GM23338 (cell line): ENCODE measurements at regions not wholly inside any gene's neighbourhood (a gene's known extent, or its start where the extent isn't known, plus 50 kb on each side); places are given as distances from the start of the nearest gene placed in this dataset.

ENCODE experiments used
- ATAC-seq: fragments of 200-7000 bp; cut with Tn5 transposase; 3 replicates; pipeline ENCODE4 v1.9.1; 2020
- DNase-seq: peaks from one replicate; pipeline ENCODE4 v3.0.0-alpha.2; 2015; ENCODE audit warnings: low spot score
- H2AFZ ChIP-seq: fragments of 200-600 bp; sonication (generic); 2 replicates; pipeline ENCODE4 v1.8.0; 2016; ENCODE audit warnings: antibody characterized with exemption, mild to moderate bottlenecking, moderate library complexity
- H3F3A ChIP-seq: fragments of 200-600 bp; sonication (generic); replicated peaks from 2 replicates; pipeline ENCODE4 v1.8.0; 2017; ENCODE audit warnings: antibody characterized with exemption, mixed run types, low read depth
- H3K27ac ChIP-seq: fragments of 200-600 bp; sonication (generic); 2 replicates; pipeline ENCODE4 v1.6.1; 2016; ENCODE audit warnings: low read depth
- H3K27me3 ChIP-seq: fragments of 200-600 bp; sonication (generic); 2 replicates; pipeline ENCODE4 v1.8.0; 2016; ENCODE audit warnings: mild to moderate bottlenecking, mixed run types, moderate library complexity; ENCODE audit not compliant: insufficient read depth
- H3K36me3 ChIP-seq: fragments of 200-600 bp; sonication (generic); 2 replicates; pipeline ENCODE4 v1.8.0; 2016; ENCODE audit warnings: mild to moderate bottlenecking; ENCODE audit not compliant: insufficient read depth
- H3K4me1 ChIP-seq: fragments of 200-600 bp; sonication (generic); 2 replicates; pipeline ENCODE4 v1.8.0; 2016; ENCODE audit warnings: mild to moderate bottlenecking, moderate library complexity; ENCODE audit not compliant: insufficient read depth
- H3K4me2 ChIP-seq: fragments of 200-600 bp; sonication (generic); 2 replicates; pipeline ENCODE4 v1.7.1; 2017; ENCODE audit warnings: mixed run types
- H3K4me3 ChIP-seq: fragments of 200-600 bp; sonication (generic); 2 replicates; pipeline ENCODE4 v1.6.1; 2016; ENCODE audit warnings: mixed run types
- H3K79me2 ChIP-seq: fragments of 200-600 bp; sonication (generic); replicated peaks from 2 replicates; pipeline ENCODE4 v1.8.0; 2017; ENCODE audit warnings: mild to moderate bottlenecking; ENCODE audit not compliant: insufficient read depth
- H3K9me2 ChIP-seq: fragments of 200-600 bp; sonication (generic); 2 replicates; pipeline ENCODE4 v1.8.0; 2017; ENCODE audit not compliant: insufficient read depth
- H4K20me1 ChIP-seq: fragments of 200-600 bp; sonication (generic); replicated peaks from 2 replicates; pipeline ENCODE4 v1.8.0; 2017; ENCODE audit warnings: mild to moderate bottlenecking; ENCODE audit not compliant: insufficient read depth
- H3K27ac Mint-ChIP-seq: 2 replicates; pipeline ENCODE4 v1.8.0; 2020; ENCODE audit warnings: inconsistent platforms, mild to moderate bottlenecking, moderate library complexity, mixed read lengths
- H3K27me3 Mint-ChIP-seq: 3 replicates; pipeline ENCODE4 v1.8.0; 2022; ENCODE audit warnings: low read depth, mild to moderate bottlenecking, moderate library complexity, mixed read lengths, inconsistent platforms; ENCODE audit not compliant: insufficient read depth, poor library complexity
- H3K36me3 Mint-ChIP-seq: 3 replicates; pipeline ENCODE4 v1.8.0; 2021; ENCODE audit warnings: low read depth, mild to moderate bottlenecking, inconsistent platforms, moderate library complexity, mixed read lengths
- H3K4me1 Mint-ChIP-seq: 3 replicates; pipeline ENCODE4 v1.8.0; 2020; ENCODE audit warnings: mild to moderate bottlenecking, inconsistent platforms, mixed read lengths
- H3K4me3 Mint-ChIP-seq: 3 replicates; pipeline ENCODE4 v1.8.0; 2021; ENCODE audit warnings: moderate library complexity, mild to moderate bottlenecking, inconsistent platforms, mixed read lengths
- H3K9me3 Mint-ChIP-seq: 3 replicates; pipeline ENCODE4 v1.8.0; 2020; ENCODE audit warnings: moderate library complexity, mild to moderate bottlenecking, inconsistent platforms, mixed read lengths
- CREB1 ChIP-seq: fragments of 250-450 bp; sonication (Bioruptor Pico); IDR thresholded peaks from 2 replicates; pipeline ENCODE4 v1.5.0; 2020; ENCODE audit warnings: low read depth, mild to moderate bottlenecking, moderate library complexity
- CTCF ChIP-seq, 2 experiments: fragments of 200-600 bp in 1 of 2; sonication (generic) in 1 of 2; conservative IDR thresholded peaks; 2 replicates each; pipeline versions ENCODE4 v1.5.1 to v1.6.1; 2016 to 2017; ENCODE audit warnings: antibody characterized with exemption in 2 of 2, low read depth in 2 of 2, mild to moderate bottlenecking in 2 of 2, moderate library complexity in 1 of 2
- ETS1 ChIP-seq: IDR thresholded peaks from 2 replicates; pipeline ENCODE4 v1.6.1; 2016; ENCODE audit warnings: antibody characterized with exemption
- EZH2phosphoT487 ChIP-seq: fragments of 200-600 bp; sonication (generic); IDR thresholded peaks from one replicate; pipeline ENCODE4 v1.8.1; 2018; ENCODE audit warnings: antibody characterized with exemption; ENCODE audit not compliant: unreplicated experiment
- JUNB ChIP-seq: IDR thresholded peaks from one replicate; pipeline ENCODE4 v1.6.1; 2016; ENCODE audit warnings: antibody characterized with exemption; ENCODE audit not compliant: unreplicated experiment
- NANOG ChIP-seq: IDR thresholded peaks from 2 replicates; pipeline ENCODE4 v1.6.1; 2016; ENCODE audit warnings: antibody characterized with exemption, borderline replicate concordance
- POLR2AphosphoS5 ChIP-seq: IDR thresholded peaks from 2 replicates; pipeline ENCODE4 v1.6.1; 2016; ENCODE audit warnings: antibody characterized with exemption, low read depth
- STAT1 ChIP-seq: IDR thresholded peaks from one replicate; pipeline ENCODE4 v1.6.1; 2016; ENCODE audit warnings: antibody characterized with exemption; ENCODE audit not compliant: unreplicated experiment
- ZNF331 ChIP-seq: fragments of 250-450 bp; sonication (Bioruptor Pico); IDR thresholded peaks from 2 replicates; pipeline ENCODE4 v1.5.0; 2020; ENCODE audit warnings: low read depth, mild to moderate bottlenecking, moderate library complexity
- TF ChIP-seq, protein P1 (sequence below): fragments of 250-450 bp; sonication (Bioruptor Pico); IDR thresholded peaks from 2 replicates; pipeline ENCODE4 v1.5.0; 2020; ENCODE audit warnings: mild to moderate bottlenecking, moderate library complexity
- TF ChIP-seq, protein P2 (sequence below): IDR thresholded peaks from one replicate; pipeline ENCODE4 v1.6.1; 2018; ENCODE audit warnings: antibody characterized with exemption; ENCODE audit not compliant: unreplicated experiment

GRCh38 chr4:1579001-1579900, 104.9 kb downstream of the FAM53A start:
- H2AFZ ChIP-seq, result peak overlapping the region; percentile 76

More at GRCh38 chr4:1579001-1579900, 104.9 kb downstream of the FAM53A start:
- Mint-ChIP-seq H3K9me3 (peaks cover 6% of the 10 kb centered on the region; the same call in 2 of the 3 replicates), H3K36me3 (no peaks in the 10 kb centered on the region; the same call in 2 of the 3 replicates), H3K4me1 (peaks cover 19% of the 10 kb centered on the region), H3K27ac (no peak overlapping the region), H3K4me3 (peak overlapping the region; percentile 67), H3K27me3 (peaks cover 17% of the 10 kb centered on the region)
- no peaks in the 10 kb centered on the region for H3K36me3 ChIP-seq
- H3F3A ChIP-seq, result peaks cover 6% of the 10 kb centered on the region; the same call in 1 of the 2 replicates
- peak overlapping the region; percentile 82 for H3K4me2 ChIP-seq
- H3K27ac ChIP-seq, result no peak overlapping the region
- peak overlapping the region; percentile 71 for H3K4me3 ChIP-seq
- peak; percentile 68 for DNase-seq
- H3K27me3 ChIP-seq, result peaks cover 10% of the 10 kb centered on the region
- no peaks in the 10 kb centered on the region for H3K79me2 ChIP-seq
- no peaks in the 10 kb centered on the region for H4K20me1 ChIP-seq
- peaks cover 13% of the 10 kb centered on the region for H3K4me1 ChIP-seq
- no peaks in the 10 kb centered on the region for H3K9me2 ChIP-seq
- TF ChIP-seq CTCF (conservative IDR thresholded peaks at IDR 0.05; ENCODE audit: low read depth in 2 of 2) (peak; percentile 37 to 58), JUNB (no peak), CREB1 (CRISPR knock-in tag) (peak; percentile 47), ZNF331 (no peak), STAT1 (no peak), POLR2AphosphoS5 (peak; percentile 18; the same call in 1 of the 2 replicates), EZH2phosphoT487 (no peak), ETS1 (no peak), NANOG (no peak)
- TF ChIP-seq, protein P1, sequence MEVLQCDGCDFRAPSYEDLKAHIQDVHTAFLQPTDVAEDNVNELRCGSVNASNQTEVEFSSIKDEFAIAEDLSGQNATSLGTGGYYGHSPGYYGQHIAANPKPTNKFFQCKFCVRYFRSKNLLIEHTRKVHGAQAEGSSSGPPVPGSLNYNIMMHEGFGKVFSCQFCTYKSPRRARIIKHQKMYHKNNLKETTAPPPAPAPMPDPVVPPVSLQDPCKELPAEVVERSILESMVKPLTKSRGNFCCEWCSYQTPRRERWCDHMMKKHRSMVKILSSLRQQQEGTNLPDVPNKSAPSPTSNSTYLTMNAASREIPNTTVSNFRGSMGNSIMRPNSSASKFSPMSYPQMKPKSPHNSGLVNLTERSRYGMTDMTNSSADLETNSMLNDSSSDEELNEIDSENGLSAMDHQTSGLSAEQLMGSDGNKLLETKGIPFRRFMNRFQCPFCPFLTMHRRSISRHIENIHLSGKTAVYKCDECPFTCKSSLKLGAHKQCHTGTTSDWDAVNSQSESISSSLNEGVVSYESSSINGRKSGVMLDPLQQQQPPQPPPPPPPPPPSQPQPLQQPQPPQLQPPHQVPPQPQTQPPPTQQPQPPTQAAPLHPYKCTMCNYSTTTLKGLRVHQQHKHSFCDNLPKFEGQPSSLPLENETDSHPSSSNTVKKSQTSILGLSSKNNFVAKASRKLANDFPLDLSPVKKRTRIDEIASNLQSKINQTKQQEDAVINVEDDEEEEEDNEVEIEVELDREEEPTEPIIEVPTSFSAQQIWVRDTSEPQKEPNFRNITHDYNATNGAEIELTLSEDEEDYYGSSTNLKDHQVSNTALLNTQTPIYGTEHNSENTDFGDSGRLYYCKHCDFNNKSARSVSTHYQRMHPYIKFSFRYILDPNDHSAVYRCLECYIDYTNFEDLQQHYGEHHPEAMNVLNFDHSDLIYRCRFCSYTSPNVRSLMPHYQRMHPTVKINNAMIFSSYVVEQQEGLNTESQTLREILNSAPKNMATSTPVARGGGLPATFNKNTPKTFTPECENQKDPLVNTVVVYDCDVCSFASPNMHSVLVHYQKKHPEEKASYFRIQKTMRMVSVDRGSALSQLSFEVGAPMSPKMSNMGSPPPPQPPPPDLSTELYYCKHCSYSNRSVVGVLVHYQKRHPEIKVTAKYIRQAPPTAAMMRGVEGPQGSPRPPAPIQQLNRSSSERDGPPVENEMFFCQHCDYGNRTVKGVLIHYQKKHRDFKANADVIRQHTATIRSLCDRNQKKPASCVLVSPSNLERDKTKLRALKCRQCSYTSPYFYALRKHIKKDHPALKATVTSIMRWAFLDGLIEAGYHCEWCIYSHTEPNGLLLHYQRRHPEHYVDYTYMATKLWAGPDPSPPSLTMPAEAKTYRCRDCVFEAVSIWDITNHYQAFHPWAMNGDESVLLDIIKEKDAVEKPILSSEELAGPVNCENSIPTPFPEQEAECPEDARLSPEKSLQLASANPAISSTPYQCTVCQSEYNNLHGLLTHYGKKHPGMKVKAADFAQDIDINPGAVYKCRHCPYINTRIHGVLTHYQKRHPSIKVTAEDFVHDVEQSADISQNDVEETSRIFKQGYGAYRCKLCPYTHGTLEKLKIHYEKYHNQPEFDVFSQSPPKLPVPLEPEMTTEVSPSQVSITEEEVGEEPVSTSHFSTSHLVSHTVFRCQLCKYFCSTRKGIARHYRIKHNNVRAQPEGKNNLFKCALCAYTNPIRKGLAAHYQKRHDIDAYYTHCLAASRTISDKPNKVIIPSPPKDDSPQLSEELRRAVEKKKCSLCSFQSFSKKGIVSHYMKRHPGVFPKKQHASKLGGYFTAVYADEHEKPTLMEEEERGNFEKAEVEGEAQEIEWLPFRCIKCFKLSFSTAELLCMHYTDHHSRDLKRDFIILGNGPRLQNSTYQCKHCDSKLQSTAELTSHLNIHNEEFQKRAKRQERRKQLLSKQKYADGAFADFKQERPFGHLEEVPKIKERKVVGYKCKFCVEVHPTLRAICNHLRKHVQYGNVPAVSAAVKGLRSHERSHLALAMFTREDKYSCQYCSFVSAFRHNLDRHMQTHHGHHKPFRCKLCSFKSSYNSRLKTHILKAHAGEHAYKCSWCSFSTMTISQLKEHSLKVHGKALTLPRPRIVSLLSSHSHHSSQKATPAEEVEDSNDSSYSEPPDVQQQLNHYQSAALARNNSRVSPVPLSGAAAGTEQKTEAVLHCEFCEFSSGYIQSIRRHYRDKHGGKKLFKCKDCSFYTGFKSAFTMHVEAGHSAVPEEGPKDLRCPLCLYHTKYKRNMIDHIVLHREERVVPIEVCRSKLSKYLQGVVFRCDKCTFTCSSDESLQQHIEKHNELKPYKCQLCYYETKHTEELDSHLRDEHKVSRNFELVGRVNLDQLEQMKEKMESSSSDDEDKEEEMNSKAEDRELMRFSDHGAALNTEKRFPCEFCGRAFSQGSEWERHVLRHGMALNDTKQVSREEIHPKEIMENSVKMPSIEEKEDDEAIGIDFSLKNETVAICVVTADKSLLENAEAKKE (CRISPR knock-in tag), result no peak
- TF ChIP-seq, protein P2, sequence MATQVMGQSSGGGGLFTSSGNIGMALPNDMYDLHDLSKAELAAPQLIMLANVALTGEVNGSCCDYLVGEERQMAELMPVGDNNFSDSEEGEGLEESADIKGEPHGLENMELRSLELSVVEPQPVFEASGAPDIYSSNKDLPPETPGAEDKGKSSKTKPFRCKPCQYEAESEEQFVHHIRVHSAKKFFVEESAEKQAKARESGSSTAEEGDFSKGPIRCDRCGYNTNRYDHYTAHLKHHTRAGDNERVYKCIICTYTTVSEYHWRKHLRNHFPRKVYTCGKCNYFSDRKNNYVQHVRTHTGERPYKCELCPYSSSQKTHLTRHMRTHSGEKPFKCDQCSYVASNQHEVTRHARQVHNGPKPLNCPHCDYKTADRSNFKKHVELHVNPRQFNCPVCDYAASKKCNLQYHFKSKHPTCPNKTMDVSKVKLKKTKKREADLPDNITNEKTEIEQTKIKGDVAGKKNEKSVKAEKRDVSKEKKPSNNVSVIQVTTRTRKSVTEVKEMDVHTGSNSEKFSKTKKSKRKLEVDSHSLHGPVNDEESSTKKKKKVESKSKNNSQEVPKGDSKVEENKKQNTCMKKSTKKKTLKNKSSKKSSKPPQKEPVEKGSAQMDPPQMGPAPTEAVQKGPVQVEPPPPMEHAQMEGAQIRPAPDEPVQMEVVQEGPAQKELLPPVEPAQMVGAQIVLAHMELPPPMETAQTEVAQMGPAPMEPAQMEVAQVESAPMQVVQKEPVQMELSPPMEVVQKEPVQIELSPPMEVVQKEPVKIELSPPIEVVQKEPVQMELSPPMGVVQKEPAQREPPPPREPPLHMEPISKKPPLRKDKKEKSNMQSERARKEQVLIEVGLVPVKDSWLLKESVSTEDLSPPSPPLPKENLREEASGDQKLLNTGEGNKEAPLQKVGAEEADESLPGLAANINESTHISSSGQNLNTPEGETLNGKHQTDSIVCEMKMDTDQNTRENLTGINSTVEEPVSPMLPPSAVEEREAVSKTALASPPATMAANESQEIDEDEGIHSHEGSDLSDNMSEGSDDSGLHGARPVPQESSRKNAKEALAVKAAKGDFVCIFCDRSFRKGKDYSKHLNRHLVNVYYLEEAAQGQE, result no peak
- peak; percentile 28 for ATAC-seq
